Effector memory CD4-positive, alpha-beta T cell (primary cell): ENCODE measurements at regions not wholly inside any gene's neighbourhood (a gene's known extent, or its start where the extent isn't known, plus 50 kb on each side); places are given as distances from the start of the nearest gene placed in this dataset.
"Not testable (repeated sequence)": the region's sequence is repeated elsewhere in the genome, so short reads cannot be mapped to it uniquely, and the experiment has no call there.

Source experiments
- DNase-seq, 3 donors: peaks; one replicate each; pipeline ENCODE4 v3.0.0-alpha.2; 2020
- H3K27ac ChIP-seq: 2 replicates; pipeline ENCODE4 v1.7.0; 2013; ENCODE audit warnings: mild to moderate bottlenecking, low read length, moderate library complexity; ENCODE audit not compliant: insufficient read depth, poor library complexity, severe bottlenecking
- H3K27me3 ChIP-seq: replicated peaks from 2 replicates; pipeline ENCODE4 v1.7.0; 2013; ENCODE audit warnings: mild to moderate bottlenecking, low read length; ENCODE audit not compliant: insufficient read depth, control insufficient read depth, poor library complexity, severe bottlenecking
- H3K36me3 ChIP-seq: 2 replicates; pipeline ENCODE4 v1.7.0; 2013; ENCODE audit warnings: mild to moderate bottlenecking, low read length, moderate library complexity; ENCODE audit not compliant: control insufficient read depth, insufficient read depth
- H3K4me1 ChIP-seq: 2 replicates; pipeline ENCODE4 v1.7.0; 2013; ENCODE audit warnings: low read length, mild to moderate bottlenecking; ENCODE audit not compliant: control insufficient read depth, insufficient read depth, poor library complexity, severe bottlenecking
- H3K4me3 ChIP-seq: 2 replicates; pipeline ENCODE4 v1.7.0; 2013; ENCODE audit warnings: low read length, low read depth, mild to moderate bottlenecking; ENCODE audit not compliant: insufficient read depth, poor library complexity, severe bottlenecking
- H3K9me3 ChIP-seq: 2 replicates; pipeline ENCODE4 v1.7.0; 2013; ENCODE audit warnings: mild to moderate bottlenecking, low read length, moderate library complexity; ENCODE audit not compliant: control insufficient read depth

- not testable (repeated sequence) for H3K36me3 ChIP-seq, DNase-seq, H3K9me3 ChIP-seq, H3K4me1 ChIP-seq, H3K27ac ChIP-seq, H3K4me3 ChIP-seq, H3K27me3 ChIP-seq
These were observed 55.7 kb upstream of the TERB2 start for GRCh38 chr15:44900796-44901195.

GRCh38 chr15:44903281-44903680 is 53.2 kb upstream of the TERB2 start:
- H3K27me3 ChIP-seq, H3K4me1 ChIP-seq, H3K9me3 ChIP-seq, DNase-seq, H3K27ac ChIP-seq, H3K36me3 ChIP-seq, H3K4me3 ChIP-seq: not testable (repeated sequence)

- not testable (repeated sequence) for H3K9me3 ChIP-seq, H3K27me3 ChIP-seq, DNase-seq
These were observed 51.7 kb upstream of the TERB2 start for GRCh38 chr15:44904651-44905340.

More at GRCh38 chr15:44904651-44905340, 51.7 kb upstream of the TERB2 start:
- H3K4me3 ChIP-seq, H3K36me3 ChIP-seq, H3K27ac ChIP-seq, H3K4me1 ChIP-seq: not testable (repeated sequence)
